Neural progenitor cell (in vitro differentiated cells): ENCODE measurements at regions not wholly inside any gene's neighbourhood (a gene's known extent, or its start where the extent isn't known, plus 50 kb on each side); places are given as distances from the start of the nearest gene placed in this dataset.

Source experiments
- CTCF ChIP-seq: fragments of 200-600 bp; sonication (generic); IDR thresholded peaks from 2 replicates; pipeline ENCODE4 v1.5.1; 2017; ENCODE audit warnings: antibody characterized with exemption, mild to moderate bottlenecking
- EZH2 ChIP-seq: fragments of 200-600 bp; sonication (generic); IDR thresholded peaks from 2 replicates; pipeline ENCODE4 v1.6.1; 2017; ENCODE audit warnings: antibody characterized with exemption, mild to moderate bottlenecking, moderate library complexity
- EZH2phosphoT487 ChIP-seq: fragments of 200-600 bp; sonication (generic); IDR thresholded peaks from 2 replicates; pipeline ENCODE4 v1.6.1; 2017; ENCODE audit warnings: antibody characterized with exemption

- TF ChIP-seq EZH2 = no peak
- no peak for TF ChIP-seq EZH2phosphoT487
- TF ChIP-seq CTCF = no peak
Measured at GRCh38 chr1:9448132-9449109, 90.8 kb upstream of the SLC25A33 start.
